ENCODE measurements at regions not wholly inside any gene's neighbourhood (a gene's known extent, or its start where the extent isn't known, plus 50 kb on each side); places are given as distances from the start of the nearest gene placed in this dataset.
"Not testable (repeated sequence)": the region's sequence is repeated elsewhere in the genome, so short reads cannot be mapped to it uniquely, and the experiment has no call there.

GRCh38 chr17:62233822-62234481 is 146.4 kb upstream of the EFCAB3 start:
- H3K9me3 ChIP-seq (ENCODE audit: control extremely low read depth in 1 of 5, control insufficient read depth in 4 of 5, insufficient read depth in 2 of 5, low read depth in 1 of 5, low read length in 4 of 5); DNase-seq; POLR2A ChIA-PET; H3K4me1 ChIP-seq (ENCODE audit: control extremely low read depth in 1 of 4, control insufficient read depth in 4 of 4, insufficient read depth in 4 of 4, low read length in 3 of 4); CTCF ChIA-PET; H3K27me3 ChIP-seq (replicated peaks in 2 of 5; ENCODE audit: control insufficient read depth in 4 of 5, insufficient read depth in 5 of 5, low read length in 4 of 5); H3K27ac ChIP-seq (ENCODE audit: insufficient read depth in 1 of 2, low read depth in 1 of 2, low read length in 2 of 2, poor library complexity in 1 of 2, severe bottlenecking in 2 of 2); H3K4me3 ChIP-seq (ENCODE audit: control insufficient read depth in 1 of 7, extremely low read depth in 1 of 7, insufficient read depth in 4 of 7, low read depth in 2 of 7, low read length in 6 of 7); H3K36me3 ChIP-seq (ENCODE audit: control insufficient read depth in 4 of 4, insufficient read depth in 4 of 4, low read length in 3 of 4): not testable (repeated sequence)
- WGBS (ENCODE audit: insufficient coverage) = no CpG with 5 or more reads among the region's 2 CpGs

GRCh38 chr17:62231293-62231692 is 149.1 kb upstream of the EFCAB3 start:
- CTCF ChIA-PET; DNase-seq; H3K4me1 ChIP-seq (ENCODE audit: control extremely low read depth in 1 of 4, control insufficient read depth in 4 of 4, insufficient read depth in 4 of 4, low read length in 3 of 4); POLR2A ChIA-PET; H3K27me3 ChIP-seq (replicated peaks in 2 of 5; ENCODE audit: control insufficient read depth in 4 of 5, insufficient read depth in 5 of 5, low read length in 4 of 5); H3K27ac ChIP-seq (ENCODE audit: insufficient read depth in 1 of 2, low read depth in 1 of 2, low read length in 2 of 2, poor library complexity in 1 of 2, severe bottlenecking in 2 of 2); H3K4me3 ChIP-seq (ENCODE audit: control insufficient read depth in 1 of 7, extremely low read depth in 1 of 7, insufficient read depth in 4 of 7, low read depth in 2 of 7, low read length in 6 of 7); H3K36me3 ChIP-seq (ENCODE audit: control insufficient read depth in 4 of 4, insufficient read depth in 4 of 4, low read length in 3 of 4); H3K9me3 ChIP-seq (ENCODE audit: control extremely low read depth in 1 of 5, control insufficient read depth in 4 of 5, insufficient read depth in 2 of 5, low read depth in 1 of 5, low read length in 4 of 5): not testable (repeated sequence)
- no CpG with 5 or more reads among the region's 5 CpGs for WGBS (ENCODE audit: insufficient coverage)

GRCh38 chr17:62226610-62227240 is 153.6 kb upstream of the EFCAB3 start:
- POLR2A ChIA-PET; H3K36me3 ChIP-seq (ENCODE audit: control insufficient read depth in 4 of 4, insufficient read depth in 4 of 4, low read length in 3 of 4); H3K27me3 ChIP-seq (replicated peaks in 2 of 5; ENCODE audit: control insufficient read depth in 4 of 5, insufficient read depth in 5 of 5, low read length in 4 of 5); H3K9me3 ChIP-seq (ENCODE audit: control extremely low read depth in 1 of 5, control insufficient read depth in 4 of 5, insufficient read depth in 2 of 5, low read depth in 1 of 5, low read length in 4 of 5); H3K4me1 ChIP-seq (ENCODE audit: control extremely low read depth in 1 of 4, control insufficient read depth in 4 of 4, insufficient read depth in 4 of 4, low read length in 3 of 4); H3K4me3 ChIP-seq (ENCODE audit: control insufficient read depth in 1 of 7, extremely low read depth in 1 of 7, insufficient read depth in 4 of 7, low read depth in 2 of 7, low read length in 6 of 7); CTCF ChIA-PET; H3K27ac ChIP-seq (ENCODE audit: insufficient read depth in 1 of 2, low read depth in 1 of 2, low read length in 2 of 2, poor library complexity in 1 of 2, severe bottlenecking in 2 of 2): not testable (repeated sequence)
- no CpG with 5 or more reads among the region's 3 CpGs for WGBS (ENCODE audit: insufficient coverage)
- peak in 1 of 3 donors; percentile 7 for DNase-seq

GRCh38 chr17:62223585-62223984 is 156.8 kb upstream of the EFCAB3 start:
- DNase-seq; H3K36me3 ChIP-seq (ENCODE audit: control insufficient read depth in 4 of 4, insufficient read depth in 4 of 4, low read length in 3 of 4); H3K4me3 ChIP-seq (ENCODE audit: control insufficient read depth in 1 of 7, extremely low read depth in 1 of 7, insufficient read depth in 4 of 7, low read depth in 2 of 7, low read length in 6 of 7); H3K9me3 ChIP-seq (ENCODE audit: control extremely low read depth in 1 of 5, control insufficient read depth in 4 of 5, insufficient read depth in 2 of 5, low read depth in 1 of 5, low read length in 4 of 5); H3K4me1 ChIP-seq (ENCODE audit: control extremely low read depth in 1 of 4, control insufficient read depth in 4 of 4, insufficient read depth in 4 of 4, low read length in 3 of 4); POLR2A ChIA-PET; H3K27me3 ChIP-seq (replicated peaks in 2 of 5; ENCODE audit: control insufficient read depth in 4 of 5, insufficient read depth in 5 of 5, low read length in 4 of 5); H3K27ac ChIP-seq (ENCODE audit: insufficient read depth in 1 of 2, low read depth in 1 of 2, low read length in 2 of 2, poor library complexity in 1 of 2, severe bottlenecking in 2 of 2); CTCF ChIA-PET: not testable (repeated sequence)
- no CpG with 5 or more reads among the region's 1 CpG for WGBS (ENCODE audit: insufficient coverage)

GRCh38 chr17:62219221-62219899 is 154.3 kb upstream of the MED13 start:
- WGBS (ENCODE audit: insufficient coverage) = 87% methylated on average over 4 of the region's 7 CpGs

GRCh38 chr17:62216847-62217246 is 151.8 kb upstream of the MED13 start:
- no peaks in the 10 kb centered on the region for H3K9me3 ChIP-seq (ENCODE audit: control extremely low read depth in 1 of 5, control insufficient read depth in 4 of 5, insufficient read depth in 2 of 5, low read depth in 1 of 5, low read length in 4 of 5)
- WGBS (ENCODE audit: insufficient coverage) = 96% methylated on average over 7 of the region's 8 CpGs
- H3K4me3 ChIP-seq (ENCODE audit: control insufficient read depth in 1 of 7, extremely low read depth in 1 of 7, insufficient read depth in 4 of 7, low read depth in 2 of 7, low read length in 6 of 7) = no peak overlapping the region
- CTCF ChIA-PET = no interaction called here
- no peaks in the 10 kb centered on the region for H3K4me1 ChIP-seq (ENCODE audit: control extremely low read depth in 1 of 4, control insufficient read depth in 4 of 4, insufficient read depth in 4 of 4, low read length in 3 of 4)
- H3K27me3 ChIP-seq (replicated peaks in 2 of 5; ENCODE audit: control insufficient read depth in 4 of 5, insufficient read depth in 5 of 5, low read length in 4 of 5) = no peaks in the 10 kb centered on the region
- no peak overlapping the region for H3K27ac ChIP-seq (ENCODE audit: insufficient read depth in 1 of 2, low read depth in 1 of 2, low read length in 2 of 2, poor library complexity in 1 of 2, severe bottlenecking in 2 of 2)
- H3K36me3 ChIP-seq (ENCODE audit: control insufficient read depth in 4 of 4, insufficient read depth in 4 of 4, low read length in 3 of 4) = no peaks in the 10 kb centered on the region
- POLR2A ChIA-PET = no interaction called here
- DNase-seq = no peak

More at GRCh38 chr17:62219221-62219899, 154.3 kb upstream of the MED13 start:
- ChIA-PET POLR2A (no interaction called here), CTCF (interaction anchor here (0.6 kb wide), 1 partner anchor 286 kb away, joined by 3 read pairs; no protein-coding TSS in a partner anchor)
- H3K4me1 ChIP-seq (ENCODE audit: control extremely low read depth in 1 of 4, control insufficient read depth in 4 of 4, insufficient read depth in 4 of 4, low read length in 3 of 4) = no peaks in the 10 kb centered on the region
- no peaks in the 10 kb centered on the region for H3K9me3 ChIP-seq (ENCODE audit: control extremely low read depth in 1 of 5, control insufficient read depth in 4 of 5, insufficient read depth in 2 of 5, low read depth in 1 of 5, low read length in 4 of 5)
- no peak overlapping the region for H3K4me3 ChIP-seq (ENCODE audit: control insufficient read depth in 1 of 7, extremely low read depth in 1 of 7, insufficient read depth in 4 of 7, low read depth in 2 of 7, low read length in 6 of 7)
- H3K36me3 ChIP-seq (ENCODE audit: control insufficient read depth in 4 of 4, insufficient read depth in 4 of 4, low read length in 3 of 4) = no peaks in the 10 kb centered on the region
- no peaks in the 10 kb centered on the region for H3K27me3 ChIP-seq (replicated peaks in 2 of 5; ENCODE audit: control insufficient read depth in 4 of 5, insufficient read depth in 5 of 5, low read length in 4 of 5)
- no peak overlapping the region for H3K27ac ChIP-seq (ENCODE audit: insufficient read depth in 1 of 2, low read depth in 1 of 2, low read length in 2 of 2, poor library complexity in 1 of 2, severe bottlenecking in 2 of 2)
- no peak for DNase-seq

- no CpG with 5 or more reads among the region's 6 CpGs for WGBS (ENCODE audit: insufficient coverage)
- H3K4me1 ChIP-seq (ENCODE audit: control extremely low read depth in 1 of 4, control insufficient read depth in 4 of 4, insufficient read depth in 4 of 4, low read length in 3 of 4); H3K9me3 ChIP-seq (ENCODE audit: control extremely low read depth in 1 of 5, control insufficient read depth in 4 of 5, insufficient read depth in 2 of 5, low read depth in 1 of 5, low read length in 4 of 5); H3K4me3 ChIP-seq (ENCODE audit: control insufficient read depth in 1 of 7, extremely low read depth in 1 of 7, insufficient read depth in 4 of 7, low read depth in 2 of 7, low read length in 6 of 7); DNase-seq; CTCF ChIA-PET; H3K27ac ChIP-seq (ENCODE audit: insufficient read depth in 1 of 2, low read depth in 1 of 2, low read length in 2 of 2, poor library complexity in 1 of 2, severe bottlenecking in 2 of 2); H3K36me3 ChIP-seq (ENCODE audit: control insufficient read depth in 4 of 4, insufficient read depth in 4 of 4, low read length in 3 of 4); H3K27me3 ChIP-seq (replicated peaks in 2 of 5; ENCODE audit: control insufficient read depth in 4 of 5, insufficient read depth in 5 of 5, low read length in 4 of 5); POLR2A ChIA-PET: not testable (repeated sequence)
Observed at GRCh38 chr17:62215891-62216290, 150.8 kb upstream of the MED13 start.
